DND-41 (cell line): ENCODE measurements at regions not wholly inside any gene's neighbourhood (a gene's known extent, or its start where the extent isn't known, plus 50 kb on each side); places are given as distances from the start of the nearest gene placed in this dataset.

ENCODE experiments used
- ATAC-seq: fragments of 200-7000 bp; cut with Tn5 transposase; 3 replicates; pipeline ENCODE4 v1.9.1; 2021; ENCODE audit warnings: low read depth; ENCODE audit not compliant: insufficient read depth
- DNase-seq: peaks from one replicate; pipeline ENCODE4 v3.0.0-alpha.2; 2020
- H2AFZ ChIP-seq: 2 replicates; pipeline ENCODE4 v1.6.0; 2012; ENCODE audit warnings: low read depth, low read length
- H3K27ac ChIP-seq: 2 replicates; pipeline ENCODE4 v1.5.1; 2012; ENCODE audit warnings: low read length, inconsistent platforms
- H3K27me3 ChIP-seq: fragments of 200-600 bp; sonication (generic); 2 replicates; pipeline ENCODE4 v1.6.0; 2012; ENCODE audit warnings: low read length, mild to moderate bottlenecking, inconsistent platforms; ENCODE audit not compliant: insufficient read depth, poor library complexity
- H3K36me3 ChIP-seq: 2 replicates; pipeline ENCODE4 v1.5.1; 2012; ENCODE audit warnings: low read length, inconsistent platforms; ENCODE audit not compliant: insufficient read depth
- H3K4me1 ChIP-seq: 2 replicates; pipeline ENCODE4 v1.5.1; 2012; ENCODE audit warnings: mild to moderate bottlenecking, low read length; ENCODE audit not compliant: insufficient read depth
- H3K4me2 ChIP-seq: 2 replicates; pipeline ENCODE4 v1.6.0; 2012; ENCODE audit warnings: mild to moderate bottlenecking, moderate library complexity, low read length, inconsistent platforms; ENCODE audit not compliant: insufficient read depth
- H3K4me3 ChIP-seq, 2 experiments: fragments of 200-600 bp in 1 of 2; shearing (Covaris generic) in 1 of 2; 2 replicates each; pipeline ENCODE4 v1.5.1; 2012 to 2016; ENCODE audit warnings: inconsistent platforms in 2 of 2, low read length in 2 of 2, mild to moderate bottlenecking in 2 of 2, low read depth in 1 of 2, moderate library complexity in 1 of 2
- H3K79me2 ChIP-seq: 2 replicates; pipeline ENCODE4 v1.6.0; 2012; ENCODE audit warnings: low read length, inconsistent platforms; ENCODE audit not compliant: insufficient read depth
- H3K9ac ChIP-seq: 2 replicates; pipeline ENCODE4 v1.6.0; 2012; ENCODE audit warnings: low read depth, mild to moderate bottlenecking, inconsistent platforms, low read length, moderate library complexity
- H3K9me3 ChIP-seq: 2 replicates; pipeline ENCODE4 v1.5.1; 2012; ENCODE audit warnings: low read length, moderate library complexity, mild to moderate bottlenecking, inconsistent platforms; ENCODE audit not compliant: insufficient read depth, severe bottlenecking
- H4K20me1 ChIP-seq: 2 replicates; pipeline ENCODE4 v1.6.0; 2012; ENCODE audit warnings: low read length; ENCODE audit not compliant: insufficient read depth
- CTCF ChIP-seq: IDR thresholded peaks from 2 replicates; pipeline ENCODE4 v1.5.1; 2012; ENCODE audit warnings: borderline replicate concordance, low read length, moderate library complexity, mild to moderate bottlenecking; ENCODE audit not compliant: poor library complexity, severe bottlenecking; ENCODE audit errors: extremely low read depth
- EZH2 ChIP-seq: IDR thresholded peaks from 3 replicates; pipeline ENCODE4 v1.6.1; 2012; ENCODE audit warnings: borderline replicate concordance, low read depth, mild to moderate bottlenecking, moderate library complexity, low read length, inconsistent platforms; ENCODE audit not compliant: severe bottlenecking

GRCh38 chr18:57856557-57857280 is 53.6 kb upstream of the ATP8B1 start:
- Histone ChIP-seq H3K4me2 (no peak overlapping the region), H2AFZ (no peak overlapping the region), H3K79me2 (no peaks in the 10 kb centered on the region), H3K27me3 (no peaks in the 10 kb centered on the region), H3K9me3 (no peaks in the 10 kb centered on the region), H3K4me1 (no peaks in the 10 kb centered on the region), H4K20me1 (no peaks in the 10 kb centered on the region), H3K36me3 (no peaks in the 10 kb centered on the region), H3K4me3 (no peak overlapping the region), H3K27ac (no peak overlapping the region), H3K9ac (no peak overlapping the region)
- DNase-seq (no peak), ATAC-seq (no peak)
- TF ChIP-seq CTCF (no peak), EZH2 (no peak)

DNA sequence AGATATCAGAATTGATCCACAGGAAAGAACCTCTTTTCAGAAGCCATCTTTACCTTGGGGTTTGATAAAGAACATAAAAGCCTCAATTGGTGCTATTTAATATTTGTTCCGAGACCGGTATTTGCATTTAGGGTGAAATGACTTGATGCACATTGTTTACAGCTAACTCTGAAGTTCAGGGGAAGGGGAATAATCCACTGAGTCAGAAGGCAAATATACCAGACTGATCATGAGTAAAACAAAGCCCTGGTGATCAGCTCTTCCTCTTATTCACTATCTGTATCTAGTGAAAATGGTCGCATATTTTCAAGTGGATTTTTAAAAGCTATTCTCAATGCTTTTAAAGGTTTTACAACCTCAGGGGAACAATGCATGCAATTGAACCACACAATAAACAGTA is 53.0 kb upstream of the ATP8B1 start:
- DNase-seq = no peak
- ATAC-seq = no peak
- no peaks in the 10 kb centered on the region for H3K27me3 ChIP-seq

GRCh38 chr18:57855551-57855950 is 52.4 kb upstream of the ATP8B1 start:
- no peak overlapping the region for H3K9ac ChIP-seq
- no peaks in the 10 kb centered on the region for H4K20me1 ChIP-seq
- TF ChIP-seq CTCF (no peak), EZH2 (no peak)
- ATAC-seq (no peak), DNase-seq (no peak)
- H3K27me3 ChIP-seq = no peaks in the 10 kb centered on the region
- no peak overlapping the region for H2AFZ ChIP-seq
- H3K36me3 ChIP-seq = no peaks in the 10 kb centered on the region
- no peaks in the 10 kb centered on the region for H3K4me1 ChIP-seq
- no peak overlapping the region for H3K4me3 ChIP-seq
- H3K79me2 ChIP-seq = no peaks in the 10 kb centered on the region
- H3K9me3 ChIP-seq = no peaks in the 10 kb centered on the region
- H3K4me2 ChIP-seq = no peak overlapping the region
- no peak overlapping the region for H3K27ac ChIP-seq

More for the DNA sequence above, 53.0 kb upstream of the ATP8B1 start:
- no peaks in the 10 kb centered on the region for H3K36me3 ChIP-seq
- no peak overlapping the region for H3K4me3 ChIP-seq
- no peak overlapping the region for H3K27ac ChIP-seq
- H3K4me2 ChIP-seq = no peak overlapping the region
- H3K4me1 ChIP-seq = no peaks in the 10 kb centered on the region
- H4K20me1 ChIP-seq = no peaks in the 10 kb centered on the region
- no peak overlapping the region for H2AFZ ChIP-seq
- H3K9ac ChIP-seq = no peak overlapping the region
- H3K9me3 ChIP-seq = no peaks in the 10 kb centered on the region
- no peaks in the 10 kb centered on the region for H3K79me2 ChIP-seq
- TF ChIP-seq CTCF = no peak
- no peak for TF ChIP-seq EZH2

DNA sequence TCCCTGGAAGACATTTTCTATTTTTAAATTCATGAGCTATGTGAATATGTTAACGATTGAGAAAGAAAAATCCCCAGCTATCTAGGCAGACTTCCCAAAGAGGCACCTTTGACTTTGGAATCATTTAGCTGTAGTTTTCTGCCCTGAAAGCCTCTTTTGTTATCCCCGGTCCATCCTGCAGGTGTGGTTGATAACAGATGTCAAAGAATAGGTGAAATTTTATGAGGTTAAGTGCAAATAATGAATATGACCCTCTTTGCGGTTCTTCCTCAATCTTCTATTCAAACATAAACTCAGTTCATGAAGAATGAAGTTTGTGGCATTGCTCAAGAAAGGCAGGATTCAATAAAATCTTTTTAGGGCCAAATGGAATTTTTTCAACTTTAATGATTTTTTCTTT is 51.6 kb upstream of the ATP8B1 start:
- Histone ChIP-seq H3K4me2 (no peak overlapping the region), H2AFZ (no peak overlapping the region), H3K27me3 (no peaks in the 10 kb centered on the region), H3K9ac (no peak overlapping the region), H3K36me3 (no peaks in the 10 kb centered on the region), H3K9me3 (no peaks in the 10 kb centered on the region), H3K4me1 (no peaks in the 10 kb centered on the region), H3K79me2 (no peaks in the 10 kb centered on the region), H3K4me3 (no peak overlapping the region), H4K20me1 (no peaks in the 10 kb centered on the region), H3K27ac (no peak overlapping the region)
- no peak for DNase-seq
- TF ChIP-seq CTCF = no peak
- no peak for TF ChIP-seq EZH2
- ATAC-seq = no peak
